ENCODE measurements at regions not wholly inside any gene's neighbourhood (a gene's known extent, or its start where the extent isn't known, plus 50 kb on each side); places are given as distances from the start of the nearest gene placed in this dataset.

GRCh38 chr16:73542885-73543284 is 495.0 kb upstream of the ZFHX3 start:
- DNase-seq (ENCODE audit: low spot score, unreplicated experiment) = no peak
- H3K9me3 Mint-ChIP-seq (ENCODE audit: low read depth) = no peaks in the 10 kb centered on the region
- no peak overlapping the region for H3K4me3 Mint-ChIP-seq (ENCODE audit: low read depth)
- peaks cover 79% of the 10 kb centered on the region for H3K27me3 Mint-ChIP-seq
- no peaks in the 10 kb centered on the region for H3K36me3 Mint-ChIP-seq (ENCODE audit: insufficient read depth)
- no peak overlapping the region for H3K27ac Mint-ChIP-seq
- H3K4me1 Mint-ChIP-seq (ENCODE audit: low read depth) = peaks cover 10% of the 10 kb centered on the region
- TF ChIP-seq CTCF (IDR thresholded peaks at IDR 0.05; ENCODE audit: unreplicated experiment) = no peak

- Mint-ChIP-seq H3K9me3 (ENCODE audit: low read depth) (peaks cover 7% of the 10 kb centered on the region), H3K4me3 (ENCODE audit: low read depth) (no peak overlapping the region), H3K27me3 (peaks cover 55% of the 10 kb centered on the region), H3K4me1 (ENCODE audit: low read depth) (peaks cover 1% of the 10 kb centered on the region), H3K27ac (no peak overlapping the region), H3K36me3 (ENCODE audit: insufficient read depth) (no peaks in the 10 kb centered on the region)
- TF ChIP-seq CTCF (IDR thresholded peaks at IDR 0.05; ENCODE audit: unreplicated experiment) = no peak
- no peak for DNase-seq (ENCODE audit: low spot score, unreplicated experiment)
Measured at GRCh38 chr16:73537921-73538320, 490.0 kb upstream of the ZFHX3 start.

- H3K27ac Mint-ChIP-seq = no peak overlapping the region
- no peak for DNase-seq (ENCODE audit: low spot score, unreplicated experiment)
- H3K9me3 Mint-ChIP-seq (ENCODE audit: low read depth) = peaks cover 11% of the 10 kb centered on the region
- H3K27me3 Mint-ChIP-seq = peaks cover 55% of the 10 kb centered on the region
- H3K4me3 Mint-ChIP-seq (ENCODE audit: low read depth) = no peak overlapping the region
- no peak for TF ChIP-seq CTCF (IDR thresholded peaks at IDR 0.05; ENCODE audit: unreplicated experiment)
- H3K4me1 Mint-ChIP-seq (ENCODE audit: low read depth) = peaks cover 1% of the 10 kb centered on the region
- peaks cover 1% of the 10 kb centered on the region for H3K36me3 Mint-ChIP-seq (ENCODE audit: insufficient read depth)
Measured at GRCh38 chr16:73536931-73537330, 489.0 kb upstream of the ZFHX3 start.

GRCh38 chr16:73531021-73531420 is 483.1 kb upstream of the ZFHX3 start:
- Mint-ChIP-seq H3K27ac (no peak overlapping the region), H3K4me3 (ENCODE audit: low read depth) (no peak overlapping the region)

GRCh38 chr16:73530529-73530928 is 482.6 kb upstream of the ZFHX3 start:
- H3K9me3 Mint-ChIP-seq (ENCODE audit: low read depth) = peaks cover 11% of the 10 kb centered on the region

More at GRCh38 chr16:73531021-73531420, 483.1 kb upstream of the ZFHX3 start:
- H3K4me1 Mint-ChIP-seq (ENCODE audit: low read depth) = peaks cover 1% of the 10 kb centered on the region
- no peak for DNase-seq (ENCODE audit: low spot score, unreplicated experiment)
- peaks cover 11% of the 10 kb centered on the region for H3K9me3 Mint-ChIP-seq (ENCODE audit: low read depth)
- no peak for TF ChIP-seq CTCF (IDR thresholded peaks at IDR 0.05; ENCODE audit: unreplicated experiment)
- peaks cover 1% of the 10 kb centered on the region for H3K36me3 Mint-ChIP-seq (ENCODE audit: insufficient read depth)
- peaks cover 47% of the 10 kb centered on the region for H3K27me3 Mint-ChIP-seq

More at GRCh38 chr16:73530529-73530928, 482.6 kb upstream of the ZFHX3 start:
- Mint-ChIP-seq H3K27ac (no peak overlapping the region), H3K36me3 (ENCODE audit: insufficient read depth) (peaks cover 1% of the 10 kb centered on the region), H3K27me3 (peaks cover 47% of the 10 kb centered on the region), H3K4me3 (ENCODE audit: low read depth) (no peak overlapping the region), H3K4me1 (ENCODE audit: low read depth) (peaks cover 1% of the 10 kb centered on the region)
- no peak for TF ChIP-seq CTCF (IDR thresholded peaks at IDR 0.05; ENCODE audit: unreplicated experiment)
- no peak for DNase-seq (ENCODE audit: low spot score, unreplicated experiment)
